ENCODE measurements at regions not wholly inside any gene's neighbourhood (a gene's known extent, or its start where the extent isn't known, plus 50 kb on each side); places are given as distances from the start of the nearest gene placed in this dataset.

GRCh38 chr4:165686756-165687155 is 186.3 kb upstream of the TLL1 start:
- Histone ChIP-seq H2BK20ac (ENCODE audit: low read depth, low read length, poor library complexity, severe bottlenecking) (no peak overlapping the region), H2BK5ac (ENCODE audit: insufficient read length, low read length) (no peak overlapping the region), H3K79me2 (ENCODE audit: insufficient read depth, low read length) (no peaks in the 10 kb centered on the region), H3K23ac (ENCODE audit: insufficient read length, low read depth, low read length) (no peak overlapping the region), H2BK120ac (ENCODE audit: low read depth, low read length, poor library complexity, severe bottlenecking) (no peak overlapping the region), H2BK12ac (ENCODE audit: insufficient read length, low read depth, low read length) (no peak overlapping the region), H2BK15ac (ENCODE audit: low read depth, low read length) (no peak overlapping the region), H3K56ac (ENCODE audit: insufficient read length, low read depth, low read length) (no peak overlapping the region), H3K4me2 (ENCODE audit: insufficient read depth, insufficient read length, low read length) (no peak overlapping the region), H2AFZ (ENCODE audit: low read length) (no peak overlapping the region), H4K8ac (replicated peaks; ENCODE audit: insufficient read length, low read depth, low read length) (no peak overlapping the region), H4K20me1 (ENCODE audit: control insufficient read depth, insufficient read depth, insufficient read length) (no peaks in the 10 kb centered on the region), H4K91ac (ENCODE audit: insufficient read length, low read depth, low read length) (no peak overlapping the region), H3K9me3 (ENCODE audit: control insufficient read depth, low read depth, low read length) (no peaks in the 10 kb centered on the region), H3K4me1 (ENCODE audit: insufficient read depth, low read length) (no peaks in the 10 kb centered on the region), H3K14ac (ENCODE audit: insufficient read depth, low read length) (no peak overlapping the region), H4K5ac (ENCODE audit: insufficient read length, low read depth, low read length) (no peak overlapping the region), H2AK5ac (ENCODE audit: insufficient read length, low read length) (no peak overlapping the region), H3K9ac (ENCODE audit: extremely low read depth, insufficient read length, low read length) (no peak overlapping the region), H3K4ac (ENCODE audit: low read depth, low read length) (no peak overlapping the region), H3K23me2 (ENCODE audit: insufficient read length, low read depth, low read length, poor library complexity, severe bottlenecking) (no peaks in the 10 kb centered on the region), H3K18ac (ENCODE audit: insufficient read length, low read depth, low read length) (no peak overlapping the region), H3K79me1 (ENCODE audit: insufficient read depth, low read depth, low read length, poor library complexity, severe bottlenecking) (no peaks in the 10 kb centered on the region), H3K27me3 (ENCODE audit: insufficient read depth, low read length) (no peaks in the 10 kb centered on the region), H3K27ac (ENCODE audit: insufficient read length, low read depth, low read length) (no peak overlapping the region), H3T11ph (ENCODE audit: low read length) (no peak overlapping the region)
- Mint-ChIP-seq H3K36me3 (ENCODE audit: insufficient read depth in 1 of 3, low read depth in 3 of 3) (peaks cover 0 to 14% (median 4%) of the 10 kb centered on the region in 3 experiments; a peak in 4 of 7 replicates), H3K4me1 (peaks cover 0 to 5% of the 10 kb centered on the region in 2 experiments; a peak in 1 of 4 replicates), H3K9me3 (peaks cover 2 to 8% of the 10 kb centered on the region in 2 experiments; a peak in 2 of 5 replicates), H3K27me3 (ENCODE audit: low read depth) (no peaks in the 10 kb centered on the region), H3K4me3 (no peak overlapping the region), H3K27ac (no peak overlapping the region)
- WGBS (ENCODE audit: extremely low coverage, insufficient read length, low lambda C conversion rate), result no CpG with 5 or more reads among the region's 3 CpGs
- no peak for DNase-seq
- TF ChIP-seq CTCF (conservative IDR thresholded peaks at IDR 0.05), result no peak

Measured in H9 (cell line).